GM19351 (cell line): ENCODE measurements at regions not wholly inside any gene's neighbourhood (a gene's known extent, or its start where the extent isn't known, plus 50 kb on each side); places are given as distances from the start of the nearest gene placed in this dataset.

Experiments
- ATAC-seq: cut with Tn5 transposase; IDR thresholded peaks from one replicate; pipeline ENCODE4 v1.9.1; 2021; ENCODE audit warnings: mild to moderate bottlenecking, moderate library complexity; ENCODE audit not compliant: unreplicated experiment

DNA sequence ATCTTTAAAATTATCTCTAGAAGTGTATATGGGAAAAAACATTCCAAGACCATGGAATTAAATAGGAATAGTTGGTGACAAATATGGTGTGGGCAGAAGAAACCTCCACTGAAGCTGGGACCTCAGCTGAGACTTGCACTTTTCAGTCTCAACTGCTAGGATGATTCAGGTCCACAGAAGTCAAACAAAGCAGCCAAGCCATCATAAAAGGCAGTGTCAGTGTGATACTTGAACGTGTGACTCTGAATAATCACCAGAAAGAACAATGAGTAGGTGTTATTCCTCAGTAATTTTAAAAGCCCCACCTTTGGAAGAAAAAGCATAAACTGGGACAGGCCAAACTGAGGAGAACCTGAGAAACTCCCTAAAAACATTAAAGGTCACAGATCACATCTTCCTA, 90.7 kb downstream of the ZNF281 start:
- no peak for ATAC-seq

- no peak for ATAC-seq
These were observed 92.6 kb downstream of the ZNF281 start for GRCh38 chr1:200317236-200317635.

DNA sequence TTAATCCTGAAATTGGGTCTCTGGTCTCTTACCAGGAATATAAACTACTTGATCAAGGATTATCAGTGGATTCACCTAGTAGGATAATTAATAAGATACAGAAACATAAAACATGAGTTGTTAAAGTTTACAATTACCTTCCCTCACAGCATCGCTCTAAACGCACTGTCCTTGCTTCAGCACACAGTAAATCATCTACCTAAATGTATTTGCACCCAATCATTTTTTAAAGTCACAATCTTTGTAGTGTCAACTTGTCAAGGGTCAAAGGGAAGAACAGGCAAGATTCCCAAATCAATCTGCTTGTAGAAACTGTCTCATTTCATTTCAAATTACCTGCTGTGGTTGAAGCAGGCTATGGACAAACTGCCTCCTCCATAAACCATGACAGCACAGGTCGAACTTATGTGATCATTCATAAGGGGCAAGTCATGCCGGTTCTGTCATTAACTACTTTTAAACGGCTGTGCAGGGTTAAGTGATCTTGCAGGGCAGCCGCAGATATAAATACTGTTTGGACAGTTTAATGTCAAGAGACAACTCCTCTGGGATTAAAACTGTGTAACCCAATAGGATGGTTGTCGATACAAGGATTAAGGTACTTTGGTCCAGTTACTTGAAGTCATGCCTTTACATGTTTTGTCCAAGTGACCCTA, 93.6 kb downstream of the ZNF281 start:
- ATAC-seq = no peak

DNA sequence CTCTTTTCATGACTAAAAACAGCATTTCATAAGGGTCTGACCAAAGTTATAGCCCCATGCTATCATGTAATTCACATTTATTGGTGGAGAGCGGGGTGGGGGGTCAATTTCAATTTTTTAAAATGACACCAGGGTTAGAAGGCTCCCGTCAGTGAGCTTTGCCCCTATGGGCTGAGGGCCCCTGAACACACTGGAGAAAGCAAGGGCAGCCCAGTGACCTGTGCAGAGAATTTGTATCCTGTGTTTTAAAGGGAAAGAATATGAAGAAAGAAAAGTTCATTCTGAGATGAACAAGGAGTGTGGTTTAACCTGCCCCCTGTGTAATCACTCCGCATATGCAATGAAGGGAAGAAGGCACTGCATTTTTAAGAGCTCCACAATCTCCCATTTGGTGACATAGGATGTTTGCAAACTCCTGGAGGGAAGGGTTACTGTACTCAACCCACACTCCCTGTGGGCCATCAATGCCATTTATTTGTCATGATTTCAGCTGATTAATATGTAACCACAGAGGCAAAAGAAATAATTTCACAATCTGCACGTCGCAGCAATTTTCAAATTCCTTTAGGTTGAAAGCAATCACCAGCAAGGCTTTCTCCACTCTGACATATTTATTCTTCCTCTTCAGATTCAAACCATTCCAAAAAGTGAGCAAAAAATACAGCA, 95.6 kb downstream of the ZNF281 start:
- no peak for ATAC-seq

- ATAC-seq = no peak
These were observed 98.6 kb downstream of the ZNF281 start for GRCh38 chr1:200311256-200311655.

GRCh38 chr1:200310824-200311223, 99.0 kb downstream of the ZNF281 start:
- ATAC-seq = no peak

DNA sequence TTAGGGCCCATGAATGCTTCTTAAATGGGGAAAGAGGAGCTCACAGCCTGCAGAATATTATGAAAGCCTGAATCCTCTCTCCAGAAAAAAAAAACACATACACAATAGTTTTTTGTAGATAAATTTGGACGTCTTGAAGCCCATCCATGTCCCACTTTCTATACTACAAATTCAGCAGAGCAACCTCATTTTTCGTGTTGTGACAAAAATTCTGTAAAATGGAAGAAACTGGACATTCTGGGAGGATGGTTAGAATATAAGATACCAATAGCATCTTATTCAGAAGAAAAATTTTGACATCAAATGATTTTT, 102.1 kb downstream of the ZNF281 start:
- no peak for ATAC-seq

DNA sequence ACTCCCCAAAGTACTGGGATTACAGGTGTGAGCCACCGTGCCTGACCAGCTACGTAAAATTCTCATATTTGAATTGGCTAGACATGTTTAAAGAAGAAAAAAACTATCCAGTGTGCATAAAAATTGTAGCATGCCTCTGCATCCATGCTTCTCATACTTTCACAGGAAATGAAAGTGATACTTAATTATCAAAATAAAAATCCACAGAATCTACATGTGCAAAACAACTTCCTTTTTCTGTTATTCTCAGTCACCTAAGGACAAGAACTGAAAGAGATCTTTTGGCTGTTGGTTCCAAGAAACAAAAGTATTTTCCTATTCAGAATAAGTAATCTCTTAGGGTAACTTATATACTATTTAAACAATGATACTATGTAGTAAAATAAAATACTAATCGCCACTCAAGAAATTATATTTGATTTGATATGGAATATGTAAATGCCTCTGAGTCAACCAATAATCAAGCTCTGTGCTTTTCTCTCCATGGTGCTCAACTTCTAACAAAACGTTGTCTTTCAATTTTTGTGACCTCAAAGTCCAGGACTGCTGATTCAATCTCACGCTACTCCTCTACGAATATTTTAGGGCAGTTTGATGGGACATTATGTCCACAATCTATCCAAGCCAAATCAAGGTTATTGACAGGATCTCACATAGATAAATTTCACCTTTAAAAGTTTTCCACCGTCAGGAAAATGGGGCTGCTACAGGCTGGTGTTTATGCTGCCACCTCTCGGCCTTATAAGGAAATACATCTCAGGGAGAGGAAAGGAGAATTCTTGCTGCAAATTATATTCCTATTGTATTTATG, 102.7 kb downstream of the ZNF281 start:
- peak; percentile 53 for ATAC-seq

DNA sequence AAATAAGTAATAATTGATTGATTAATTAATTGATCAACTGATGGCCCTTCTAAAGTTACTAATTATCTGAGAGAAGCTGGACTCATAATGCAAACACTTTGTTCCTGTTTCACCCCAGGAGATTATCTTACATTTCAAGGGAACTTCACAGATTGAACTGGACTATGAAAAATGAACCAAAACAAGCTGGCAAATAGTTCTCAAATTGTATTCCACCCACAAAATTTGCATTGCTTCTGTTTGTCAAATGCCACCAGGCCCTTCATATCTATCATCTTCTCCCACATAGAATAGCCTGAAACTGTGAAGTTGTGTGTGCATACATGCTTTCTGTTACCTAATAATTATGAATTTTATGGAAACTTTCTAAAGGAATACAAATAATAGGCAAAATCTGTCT, 104.0 kb downstream of the ZNF281 start:
- no peak for ATAC-seq

- no peak for ATAC-seq
These were observed 105.7 kb downstream of the ZNF281 start for GRCh38 chr1:200304171-200304570.

GRCh38 chr1:200302921-200303290, 106.9 kb downstream of the ZNF281 start:
- no peak for ATAC-seq

GRCh38 chr1:200302192-200302920, 107.5 kb downstream of the ZNF281 start:
- ATAC-seq = peak; percentile 59

DNA sequence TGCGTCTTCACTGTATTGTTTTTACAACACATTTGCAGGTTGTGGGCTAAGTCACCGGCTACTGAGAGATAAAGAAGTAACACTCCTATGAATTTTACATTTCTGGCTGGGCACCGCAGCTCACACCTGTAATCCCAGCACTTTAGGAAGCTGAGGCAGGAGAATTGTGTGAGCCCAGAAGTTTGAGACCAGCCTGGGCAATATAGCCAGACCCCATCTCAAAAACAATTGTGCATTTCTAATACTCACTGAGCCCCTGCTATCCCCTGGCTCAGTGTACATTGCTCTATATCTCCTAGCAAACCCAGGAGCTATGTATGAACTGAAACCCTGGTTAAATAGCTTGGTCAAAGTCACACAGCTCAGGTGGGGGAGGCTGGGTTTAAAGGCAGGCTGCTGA, 108.7 kb downstream of the ZNF281 start:
- ATAC-seq = no peak

DNA sequence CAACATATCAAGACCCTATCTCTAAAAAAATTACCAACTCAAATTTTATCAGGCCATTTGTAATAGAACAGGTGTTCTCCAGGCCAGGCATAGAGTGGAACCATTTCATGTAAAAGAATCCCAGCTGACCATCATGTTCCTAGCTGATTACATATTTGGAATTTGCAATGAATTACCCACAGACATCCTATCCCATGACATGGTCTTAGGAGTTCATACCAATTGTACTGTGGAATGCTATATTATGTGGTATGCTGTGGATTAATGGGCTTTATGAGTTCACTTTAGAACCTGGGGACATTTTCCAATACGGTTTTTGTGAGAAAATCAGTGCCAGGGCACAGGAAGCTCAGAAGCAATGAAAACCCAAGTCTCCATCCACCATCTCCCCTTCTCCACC, 110.3 kb downstream of the ZNF281 start:
- ATAC-seq = no peak

DNA sequence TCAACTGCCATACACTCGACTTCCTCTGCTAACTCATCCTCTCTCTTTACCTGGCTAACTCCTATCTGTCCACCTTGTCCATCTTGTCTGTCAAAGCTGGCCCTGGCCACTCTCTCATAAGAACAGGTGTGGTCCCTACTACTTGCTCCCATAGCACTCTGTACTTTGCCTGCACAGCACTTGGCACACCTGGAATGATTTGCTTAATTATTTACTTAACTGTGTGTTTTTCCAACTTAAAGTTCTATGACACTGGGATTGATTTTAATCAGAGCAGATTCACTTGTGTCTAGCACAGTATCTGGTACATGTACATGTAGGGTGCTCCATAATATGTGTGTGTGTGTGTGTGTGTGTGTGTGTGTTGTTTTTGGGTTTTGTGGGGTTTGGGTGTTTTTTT, 111.6 kb downstream of the ZNF281 start:
- no peak for ATAC-seq

GRCh38 chr1:200296091-200296661, 113.7 kb downstream of the ZNF281 start:
- no peak for ATAC-seq

GRCh38 chr1:200294241-200294640, 115.6 kb downstream of the ZNF281 start:
- no peak for ATAC-seq

GRCh38 chr1:200292699-200293098, 117.1 kb downstream of the ZNF281 start:
- no peak for ATAC-seq

GRCh38 chr1:200291106-200291505, 118.7 kb downstream of the ZNF281 start:
- ATAC-seq = no peak

- ATAC-seq = no peak
These were observed 119.7 kb downstream of the ZNF281 start for GRCh38 chr1:200290010-200290685.

- no peak for ATAC-seq
These were observed 121.6 kb downstream of the ZNF281 start for GRCh38 chr1:200288226-200288625.
